ENCODE measurements at regions not wholly inside any gene's neighbourhood (a gene's known extent, or its start where the extent isn't known, plus 50 kb on each side); places are given as distances from the start of the nearest gene placed in this dataset.

DNA sequence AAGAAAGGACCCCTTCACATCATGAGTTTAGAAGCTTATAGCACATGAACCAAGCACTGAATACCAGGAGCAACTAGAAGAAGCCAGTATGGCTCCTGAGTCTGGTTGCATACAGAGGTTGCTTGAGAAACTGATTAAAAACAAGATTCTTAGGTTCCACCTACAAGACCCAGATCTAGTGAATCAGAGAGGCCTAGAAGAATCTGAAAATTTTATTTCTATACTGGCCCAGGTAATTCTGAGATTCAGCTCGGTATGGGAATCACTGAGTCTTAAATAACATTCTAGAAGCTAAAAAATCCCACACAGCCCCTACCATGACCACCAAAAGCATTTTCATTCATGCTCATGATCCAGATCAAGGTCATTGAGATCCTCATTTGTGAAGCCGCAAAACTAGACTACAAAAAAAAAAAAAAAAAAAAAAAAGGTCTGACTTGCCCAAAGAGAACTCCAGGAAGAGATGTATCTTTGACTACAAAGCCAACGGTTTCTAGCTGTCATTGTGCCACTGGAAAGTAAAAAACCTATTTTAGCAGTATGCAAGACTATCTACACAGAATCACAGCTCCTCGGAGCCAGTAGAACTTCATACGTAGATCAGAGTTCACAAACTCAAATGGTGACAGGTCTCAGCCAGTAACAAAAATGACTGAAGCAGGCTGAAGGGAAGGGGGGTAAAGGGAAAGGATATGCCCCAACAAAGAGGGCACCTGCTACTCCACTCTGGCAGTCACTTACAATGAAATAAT lies 168.4 kb upstream of the EGLN3 start:
- DNase-seq, result no peak
- no peak for TF ChIP-seq CTCF (IDR thresholded peaks at IDR 0.05)
- ATAC-seq, result no peak
- Histone ChIP-seq H3K27me3 (ENCODE audit: low read depth) (peaks cover 10% of the 10 kb centered on the region), H3K4me3 (no peak overlapping the region), H3K9me3 (peaks cover 11% of the 10 kb centered on the region), H3K36me3 (no peaks in the 10 kb centered on the region), H3K4me1 (no peaks in the 10 kb centered on the region), H3K27ac (no peak overlapping the region)
- intact Hi-C loops (cut with DNase I), result no loop called here

DNA sequence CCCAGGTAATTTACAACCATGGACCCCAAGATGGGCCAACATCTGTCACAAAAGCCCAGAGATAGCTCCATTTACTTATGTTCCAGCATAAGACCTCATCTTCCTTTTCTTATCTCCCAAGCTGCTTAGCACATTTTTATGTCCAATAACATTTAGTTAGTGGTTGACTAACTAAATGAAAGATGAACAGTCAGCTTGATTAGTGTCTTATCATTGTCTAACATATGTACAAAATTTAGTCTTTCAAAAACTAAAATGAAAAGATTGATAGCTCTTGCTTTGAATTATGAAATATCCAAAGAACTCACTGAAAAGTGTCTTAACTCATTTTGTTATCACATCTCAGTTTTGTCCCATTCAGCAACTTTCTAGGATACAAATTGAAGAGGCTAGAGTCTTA lies 163.1 kb upstream of the EGLN3 start:
- no peak for ATAC-seq
- peaks cover 11% of the 10 kb centered on the region for H3K9me3 ChIP-seq
- no peak overlapping the region for H3K4me3 ChIP-seq
- H3K27me3 ChIP-seq (ENCODE audit: low read depth), result peaks cover 7% of the 10 kb centered on the region
- H3K36me3 ChIP-seq, result no peaks in the 10 kb centered on the region
- no peak for DNase-seq
- no peak overlapping the region for H3K27ac ChIP-seq
- H3K4me1 ChIP-seq, result no peaks in the 10 kb centered on the region
- intact Hi-C loops (cut with DNase I), result no loop called here
- TF ChIP-seq CTCF (IDR thresholded peaks at IDR 0.05), result no peak

DNA sequence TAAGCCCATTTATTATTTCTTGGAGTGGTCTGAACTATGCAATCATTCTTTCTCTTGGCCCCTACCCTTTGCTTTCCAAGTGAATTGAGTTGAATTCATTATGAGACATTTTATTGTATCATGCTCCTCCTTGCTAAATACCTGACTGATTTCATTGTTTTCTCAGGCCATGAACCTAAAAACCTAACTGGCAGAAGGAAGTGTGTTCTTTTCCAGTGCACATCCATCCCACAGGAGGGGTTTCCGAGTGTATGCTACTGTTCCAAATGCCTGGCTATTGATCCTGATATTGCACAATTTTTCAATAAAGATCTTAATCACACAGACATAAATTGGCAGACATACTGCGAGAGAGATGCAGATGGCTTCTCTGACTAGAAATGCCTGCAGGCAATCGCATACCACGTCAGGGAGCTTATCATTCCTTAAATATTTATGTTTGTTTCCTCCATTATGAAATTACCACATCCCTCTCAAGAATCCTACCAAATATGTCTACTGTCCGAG lies 162.2 kb upstream of the EGLN3 start:
- TF ChIP-seq CTCF (IDR thresholded peaks at IDR 0.05), result no peak
- intact Hi-C loops (cut with DNase I), result no loop called here
- Histone ChIP-seq H3K4me1 (no peaks in the 10 kb centered on the region), H3K27me3 (ENCODE audit: low read depth) (peaks cover 7% of the 10 kb centered on the region), H3K36me3 (no peaks in the 10 kb centered on the region), H3K4me3 (no peak overlapping the region), H3K9me3 (peaks cover 11% of the 10 kb centered on the region), H3K27ac (no peak overlapping the region)
- no peak for ATAC-seq
- DNase-seq, result no peak

GRCh38 chr14:34111953-34112352 lies 161.1 kb upstream of the EGLN3 start:
- H3K4me1 ChIP-seq, result no peaks in the 10 kb centered on the region
- H3K9me3 ChIP-seq, result peaks cover 11% of the 10 kb centered on the region
- no peak for TF ChIP-seq CTCF (IDR thresholded peaks at IDR 0.05)
- no peak overlapping the region for H3K4me3 ChIP-seq
- ATAC-seq, result no peak
- intact Hi-C loops (cut with DNase I), result no loop called here
- no peak for DNase-seq
- H3K27ac ChIP-seq, result no peak overlapping the region
- no peaks in the 10 kb centered on the region for H3K36me3 ChIP-seq
- H3K27me3 ChIP-seq (ENCODE audit: low read depth), result peaks cover 7% of the 10 kb centered on the region

- ATAC-seq (no peak), DNase-seq (no peak)
- Histone ChIP-seq H3K27ac (no peak overlapping the region), H3K4me3 (no peak overlapping the region), H3K4me1 (no peaks in the 10 kb centered on the region), H3K36me3 (no peaks in the 10 kb centered on the region), H3K27me3 (ENCODE audit: low read depth) (peaks cover 7% of the 10 kb centered on the region), H3K9me3 (peaks cover 8% of the 10 kb centered on the region)
- no peak for TF ChIP-seq CTCF (IDR thresholded peaks at IDR 0.05)
- intact Hi-C loops (cut with DNase I), result no loop called here
Measured at GRCh38 chr14:34111505-34111904, 160.6 kb upstream of the EGLN3 start.

Data from lower lobe of right lung (tissue), 2 donors.